ENCODE measurements at regions not wholly inside any gene's neighbourhood (a gene's known extent, or its start where the extent isn't known, plus 50 kb on each side); places are given as distances from the start of the nearest gene placed in this dataset.

GRCh38 chr5:57033503-57033902, 81.6 kb upstream of the MIER3 start:
- Histone ChIP-seq H3K4me2 (ENCODE audit: control insufficient read depth, extremely low read depth, insufficient read depth, low read depth, low read length) (no peak overlapping the region), H3K9ac (ENCODE audit: control insufficient read depth, extremely low read depth, insufficient read depth, low read length) (no peak overlapping the region), H4K20me1 (ENCODE audit: control insufficient read depth, extremely low read depth, insufficient read depth, low read length) (no peaks in the 10 kb centered on the region), H3K27ac (ENCODE audit: control insufficient read depth, insufficient read depth, low read length) (no peak overlapping the region), H3K4me1 (ENCODE audit: control insufficient read depth, extremely low read depth, insufficient read depth, low read length) (peaks cover 7% of the 10 kb centered on the region), H3K27me3 (ENCODE audit: control insufficient read depth, extremely low read depth, insufficient read depth, low read length) (no peaks in the 10 kb centered on the region), H3K79me2 (ENCODE audit: control insufficient read depth, insufficient read depth, low read length) (no peaks in the 10 kb centered on the region), H3K9me1 (ENCODE audit: control insufficient read depth, extremely low read depth, insufficient read depth, low read length) (no peaks in the 10 kb centered on the region), H3K9me3 (ENCODE audit: control insufficient read depth, low read depth, low read length) (no peaks in the 10 kb centered on the region), H3K4me3 (ENCODE audit: control insufficient read depth in 2 of 3, extremely low read depth in 1 of 3, insufficient read depth in 2 of 3, low read depth in 1 of 3, low read length in 3 of 3) (no peak overlapping the region), H2AFZ (ENCODE audit: control insufficient read depth, low read length) (no peak overlapping the region), H3K36me3 (ENCODE audit: control insufficient read depth in 2 of 2, extremely low read depth in 1 of 2, insufficient read depth in 2 of 2, low read length in 2 of 2) (no peaks in the 10 kb centered on the region)
- no peak for FAIRE-seq
- TF ChIP-seq CTCF (optimal IDR thresholded peaks at IDR 0.05 in 1 of 3, IDR thresholded peaks at IDR 0.05 in 1 of 3, conservative IDR thresholded peaks at IDR 0.05 in 1 of 3; ENCODE audit: extremely low read depth in 1 of 3, insufficient read depth in 2 of 3, low read length in 3 of 3), result no peak
- no peak for TF ChIP-seq EZH2 (IDR thresholded peaks at IDR 0.05; ENCODE audit: low read length)
- dilution Hi-C loops (cut with MboI; ENCODE audit: extremely low pct_ligation_motif_present, low sequenced_read_pairs), result no loop called here
- DNase-seq (ENCODE audit: low read depth, low spot score), result no peak

GRCh38 chr5:57034201-57034916, 82.4 kb upstream of the MIER3 start:
- peaks cover 7% of the 10 kb centered on the region for H3K4me1 ChIP-seq (ENCODE audit: control insufficient read depth, extremely low read depth, insufficient read depth, low read length)
- no peaks in the 10 kb centered on the region for H3K9me1 ChIP-seq (ENCODE audit: control insufficient read depth, extremely low read depth, insufficient read depth, low read length)
- FAIRE-seq (no peak), DNase-seq (ENCODE audit: low read depth, low spot score) (no peak)
- H3K27ac ChIP-seq (ENCODE audit: control insufficient read depth, insufficient read depth, low read length), result no peak overlapping the region
- H3K9ac ChIP-seq (ENCODE audit: control insufficient read depth, extremely low read depth, insufficient read depth, low read length), result no peak overlapping the region
- no peak overlapping the region for H2AFZ ChIP-seq (ENCODE audit: control insufficient read depth, low read length)
- no peak for TF ChIP-seq EZH2 (IDR thresholded peaks at IDR 0.05; ENCODE audit: low read length)
- TF ChIP-seq CTCF (optimal IDR thresholded peaks at IDR 0.05 in 1 of 3, IDR thresholded peaks at IDR 0.05 in 1 of 3, conservative IDR thresholded peaks at IDR 0.05 in 1 of 3; ENCODE audit: extremely low read depth in 1 of 3, insufficient read depth in 2 of 3, low read length in 3 of 3), result no peak
- no peaks in the 10 kb centered on the region for H3K27me3 ChIP-seq (ENCODE audit: control insufficient read depth, extremely low read depth, insufficient read depth, low read length)
- H3K79me2 ChIP-seq (ENCODE audit: control insufficient read depth, insufficient read depth, low read length), result no peaks in the 10 kb centered on the region
- H4K20me1 ChIP-seq (ENCODE audit: control insufficient read depth, extremely low read depth, insufficient read depth, low read length), result no peaks in the 10 kb centered on the region
- H3K4me3 ChIP-seq (ENCODE audit: control insufficient read depth in 2 of 3, extremely low read depth in 1 of 3, insufficient read depth in 2 of 3, low read depth in 1 of 3, low read length in 3 of 3), result no peak overlapping the region
- H3K9me3 ChIP-seq (ENCODE audit: control insufficient read depth, low read depth, low read length), result no peaks in the 10 kb centered on the region
- dilution Hi-C loops (cut with MboI; ENCODE audit: extremely low pct_ligation_motif_present, low sequenced_read_pairs), result no loop called here
- no peak overlapping the region for H3K4me2 ChIP-seq (ENCODE audit: control insufficient read depth, extremely low read depth, insufficient read depth, low read depth, low read length)
- no peaks in the 10 kb centered on the region for H3K36me3 ChIP-seq (ENCODE audit: control insufficient read depth in 2 of 2, extremely low read depth in 1 of 2, insufficient read depth in 2 of 2, low read length in 2 of 2)
